Muscle of leg (tissue), 3 donors: ENCODE measurements at regions not wholly inside any gene's neighbourhood (a gene's known extent, or its start where the extent isn't known, plus 50 kb on each side); places are given as distances from the start of the nearest gene placed in this dataset.

Experiments
- DNase-seq: peaks from one replicate; pipeline ENCODE4 v3.0.0; 2013
- H3K27ac ChIP-seq: one replicate; pipeline ENCODE4 v1.5.1; 2013; ENCODE audit warnings: mild to moderate bottlenecking, low read length, control low read depth
- H3K27me3 ChIP-seq: one replicate; pipeline ENCODE4 v1.6.1; 2013; ENCODE audit warnings: low read length; ENCODE audit not compliant: control insufficient read depth, insufficient read depth
- H3K36me3 ChIP-seq: one replicate; pipeline ENCODE4 v1.6.1; 2013; ENCODE audit warnings: low read length; ENCODE audit not compliant: control insufficient read depth, insufficient read depth
- H3K4me1 ChIP-seq: one replicate; pipeline ENCODE4 v1.6.1; 2013; ENCODE audit warnings: low read length; ENCODE audit not compliant: control insufficient read depth, insufficient read depth
- H3K4me3 ChIP-seq: one replicate; pipeline ENCODE4 v1.5.1; 2013; ENCODE audit warnings: low read length, control low read depth
- H3K9me3 ChIP-seq: replicated peaks from 2 replicates; pipeline ENCODE4 v1.6.1; 2013; ENCODE audit warnings: low read depth, low read length; ENCODE audit not compliant: control insufficient read depth
- WGBS: methylation state at CpG from one replicate; pipeline ENCODE4 v1.1.5; 2013; ENCODE audit warnings: missing lambda C conversion rate; ENCODE audit not compliant: insufficient coverage; 5-methylcytosine and 5-hydroxymethylcytosine counted together

- H3K9me3 ChIP-seq = no peaks in the 10 kb centered on the region
- DNase-seq = no peak
- 57% methylated on average over 3 of the region's 6 CpGs for WGBS
- no peak overlapping the region for H3K4me3 ChIP-seq
- H3K27me3 ChIP-seq = no peaks in the 10 kb centered on the region
- no peak overlapping the region for H3K27ac ChIP-seq
- H3K4me1 ChIP-seq = peaks cover 73% of the 10 kb centered on the region
- no peaks in the 10 kb centered on the region for H3K36me3 ChIP-seq
Measured at GRCh38 chr12:31224768-31225448, 101.0 kb downstream of the SINHCAF start.

GRCh38 chr12:31225656-31226535, 100.1 kb downstream of the SINHCAF start:
- Histone ChIP-seq H3K27me3 (no peaks in the 10 kb centered on the region), H3K36me3 (no peaks in the 10 kb centered on the region), H3K4me3 (no peak overlapping the region), H3K9me3 (no peaks in the 10 kb centered on the region), H3K27ac (peak overlapping the region; percentile 89), H3K4me1 (peaks cover 77% of the 10 kb centered on the region)
- no peak for DNase-seq
- 75% methylated on average over 6 of the region's 9 CpGs for WGBS

- WGBS = 67% methylated on average over 5 of the region's 10 CpGs
- Histone ChIP-seq H3K4me1 (peaks cover 74% of the 10 kb centered on the region), H3K4me3 (no peak overlapping the region), H3K27ac (peak overlapping the region; percentile 89), H3K27me3 (no peaks in the 10 kb centered on the region), H3K9me3 (no peaks in the 10 kb centered on the region), H3K36me3 (no peaks in the 10 kb centered on the region)
- DNase-seq = peak; percentile 79
Measured at GRCh38 chr12:31226639-31227038, 99.3 kb downstream of the SINHCAF start.

- H3K4me3 ChIP-seq = no peak overlapping the region
- H3K27me3 ChIP-seq = no peaks in the 10 kb centered on the region
- peak overlapping the region; percentile 89 for H3K27ac ChIP-seq
- no peaks in the 10 kb centered on the region for H3K9me3 ChIP-seq
- H3K36me3 ChIP-seq = no peaks in the 10 kb centered on the region
- DNase-seq = peak; percentile 61
- 82% methylated on average over 9 of the region's 12 CpGs for WGBS
- peaks cover 71% of the 10 kb centered on the region for H3K4me1 ChIP-seq
Measured at GRCh38 chr12:31227401-31227981, 98.5 kb downstream of the SINHCAF start.

- WGBS = 79% methylated on average over 21 of the region's 23 CpGs
- no peak overlapping the region for H3K4me3 ChIP-seq
- H3K27me3 ChIP-seq = peaks cover 5% of the 10 kb centered on the region
- peaks cover 72% of the 10 kb centered on the region for H3K4me1 ChIP-seq
- H3K9me3 ChIP-seq = no peaks in the 10 kb centered on the region
- no peaks in the 10 kb centered on the region for H3K36me3 ChIP-seq
- H3K27ac ChIP-seq = peak overlapping the region; percentile 78
- DNase-seq = peak; percentile 69
Measured at GRCh38 chr12:31228811-31229792, 96.8 kb downstream of the SINHCAF start.

GRCh38 chr12:31230004-31230403, 95.9 kb downstream of the SINHCAF start:
- H3K27me3 ChIP-seq = peaks cover 5% of the 10 kb centered on the region
- 93% methylated on average over 2 of the region's 5 CpGs for WGBS
- no peaks in the 10 kb centered on the region for H3K36me3 ChIP-seq
- peak overlapping the region; percentile 78 for H3K27ac ChIP-seq
- no peak overlapping the region for H3K4me3 ChIP-seq
- peaks cover 74% of the 10 kb centered on the region for H3K4me1 ChIP-seq
- H3K9me3 ChIP-seq = no peaks in the 10 kb centered on the region
- no peak for DNase-seq
